ENCODE measurements at regions not wholly inside any gene's neighbourhood (a gene's known extent, or its start where the extent isn't known, plus 50 kb on each side); places are given as distances from the start of the nearest gene placed in this dataset.

- TF ChIP-seq HDAC6 (IDR thresholded peaks at IDR 0.05; ENCODE audit: low read depth, low read length), result no peak
- TF ChIP-seq MAZ (CRISPR knock-in tag; conservative IDR thresholded peaks at IDR 0.05 in 1 of 2, IDR thresholded peaks at IDR 0.05 in 1 of 2), result peak in 1 of 2 experiments; percentile 28; a peak in 1 of 4 replicates
- TF ChIP-seq, protein P1, sequence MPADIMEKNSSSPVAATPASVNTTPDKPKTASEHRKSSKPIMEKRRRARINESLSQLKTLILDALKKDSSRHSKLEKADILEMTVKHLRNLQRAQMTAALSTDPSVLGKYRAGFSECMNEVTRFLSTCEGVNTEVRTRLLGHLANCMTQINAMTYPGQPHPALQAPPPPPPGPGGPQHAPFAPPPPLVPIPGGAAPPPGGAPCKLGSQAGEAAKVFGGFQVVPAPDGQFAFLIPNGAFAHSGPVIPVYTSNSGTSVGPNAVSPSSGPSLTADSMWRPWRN (IDR thresholded peaks at IDR 0.05; ENCODE audit: low read depth), result no peak
- TF ChIP-seq IRF2 (CRISPR knock-in tag; IDR thresholded peaks at IDR 0.05), result no peak
- no peak for TF ChIP-seq BHLHE40 (IDR thresholded peaks at IDR 0.05; ENCODE audit: low read length)
- TF ChIP-seq ZNF77 (CRISPR knock-in tag; IDR thresholded peaks at IDR 0.05), result no peak
- TF ChIP-seq U2AF1 (optimal IDR thresholded peaks at IDR 0.05; ENCODE audit: low read depth, low read length), result no peak
- no peak for TF ChIP-seq BRD4 (IDR thresholded peaks at IDR 0.05)
- TF ChIP-seq ZNF79 (CRISPR knock-in tag; IDR thresholded peaks at IDR 0.05; ENCODE audit: low read depth), result no peak
- TF ChIP-seq, protein P2, sequence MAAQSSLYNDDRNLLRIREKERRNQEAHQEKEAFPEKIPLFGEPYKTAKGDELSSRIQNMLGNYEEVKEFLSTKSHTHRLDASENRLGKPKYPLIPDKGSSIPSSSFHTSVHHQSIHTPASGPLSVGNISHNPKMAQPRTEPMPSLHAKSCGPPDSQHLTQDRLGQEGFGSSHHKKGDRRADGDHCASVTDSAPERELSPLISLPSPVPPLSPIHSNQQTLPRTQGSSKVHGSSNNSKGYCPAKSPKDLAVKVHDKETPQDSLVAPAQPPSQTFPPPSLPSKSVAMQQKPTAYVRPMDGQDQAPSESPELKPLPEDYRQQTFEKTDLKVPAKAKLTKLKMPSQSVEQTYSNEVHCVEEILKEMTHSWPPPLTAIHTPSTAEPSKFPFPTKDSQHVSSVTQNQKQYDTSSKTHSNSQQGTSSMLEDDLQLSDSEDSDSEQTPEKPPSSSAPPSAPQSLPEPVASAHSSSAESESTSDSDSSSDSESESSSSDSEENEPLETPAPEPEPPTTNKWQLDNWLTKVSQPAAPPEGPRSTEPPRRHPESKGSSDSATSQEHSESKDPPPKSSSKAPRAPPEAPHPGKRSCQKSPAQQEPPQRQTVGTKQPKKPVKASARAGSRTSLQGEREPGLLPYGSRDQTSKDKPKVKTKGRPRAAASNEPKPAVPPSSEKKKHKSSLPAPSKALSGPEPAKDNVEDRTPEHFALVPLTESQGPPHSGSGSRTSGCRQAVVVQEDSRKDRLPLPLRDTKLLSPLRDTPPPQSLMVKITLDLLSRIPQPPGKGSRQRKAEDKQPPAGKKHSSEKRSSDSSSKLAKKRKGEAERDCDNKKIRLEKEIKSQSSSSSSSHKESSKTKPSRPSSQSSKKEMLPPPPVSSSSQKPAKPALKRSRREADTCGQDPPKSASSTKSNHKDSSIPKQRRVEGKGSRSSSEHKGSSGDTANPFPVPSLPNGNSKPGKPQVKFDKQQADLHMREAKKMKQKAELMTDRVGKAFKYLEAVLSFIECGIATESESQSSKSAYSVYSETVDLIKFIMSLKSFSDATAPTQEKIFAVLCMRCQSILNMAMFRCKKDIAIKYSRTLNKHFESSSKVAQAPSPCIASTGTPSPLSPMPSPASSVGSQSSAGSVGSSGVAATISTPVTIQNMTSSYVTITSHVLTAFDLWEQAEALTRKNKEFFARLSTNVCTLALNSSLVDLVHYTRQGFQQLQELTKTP (IDR thresholded peaks at IDR 0.05; ENCODE audit: low read depth in 1 of 2, partially characterized antibody in 2 of 2), result no peak
- TF ChIP-seq, protein P3, sequence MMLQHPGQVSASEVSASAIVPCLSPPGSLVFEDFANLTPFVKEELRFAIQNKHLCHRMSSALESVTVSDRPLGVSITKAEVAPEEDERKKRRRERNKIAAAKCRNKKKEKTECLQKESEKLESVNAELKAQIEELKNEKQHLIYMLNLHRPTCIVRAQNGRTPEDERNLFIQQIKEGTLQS (IDR thresholded peaks at IDR 0.05), result no peak; the same call in 1 of the 2 replicates
- TF ChIP-seq, protein P3 (CRISPR knock-in tag; conservative IDR thresholded peaks at IDR 0.05), result no peak
- no peak for TF ChIP-seq BRCA1 (IDR thresholded peaks at IDR 0.05)
- no peak for TF ChIP-seq BRCA1 (CRISPR knock-in tag; IDR thresholded peaks at IDR 0.05)
- no peak for TF ChIP-seq ZNF589 (CRISPR knock-in tag; IDR thresholded peaks at IDR 0.05; ENCODE audit: low read depth)
- no peak for TF ChIP-seq JUN (IDR thresholded peaks at IDR 0.05; ENCODE audit: borderline replicate concordance, low read depth, low read length)
- no peak for TF ChIP-seq JUN (CRISPR knock-in tag; IDR thresholded peaks at IDR 0.05; ENCODE audit: borderline replicate concordance)
- no peak for TF ChIP-seq ZNF583 (CRISPR knock-in tag; IDR thresholded peaks at IDR 0.05)
- peak; percentile 62 for TF ChIP-seq NFIC (IDR thresholded peaks at IDR 0.05)
- no peak for TF ChIP-seq TRIM25 (IDR thresholded peaks at IDR 0.05; ENCODE audit: borderline replicate concordance)
- no peak for TF ChIP-seq HMGN3 (IDR thresholded peaks at IDR 0.05; ENCODE audit: borderline replicate concordance, extremely low read depth, insufficient read length, low read depth, low read length)
- TF ChIP-seq C11orf30 (IDR thresholded peaks at IDR 0.05; ENCODE audit: low read depth), result no peak
- TF ChIP-seq HLTF (IDR thresholded peaks at IDR 0.05), result no peak
These were observed 387.1 kb upstream of the TNRC6C start (continued) for GRCh38 chr17:77571155-77571981.
